SU-DHL-6 (cell line): ENCODE measurements at regions not wholly inside any gene's neighbourhood (a gene's known extent, or its start where the extent isn't known, plus 50 kb on each side); places are given as distances from the start of the nearest gene placed in this dataset.

Source experiments
- CTCF ChIP-seq: fragments of 200-600 bp; sonication (generic); IDR thresholded peaks from one replicate; pipeline ENCODE4 v1.5.1; 2017; ENCODE audit warnings: antibody characterized with exemption, mild to moderate bottlenecking, low read length, moderate library complexity; ENCODE audit not compliant: insufficient read depth, poor library complexity, severe bottlenecking
- EZH2phosphoT487 ChIP-seq: fragments of 200-600 bp; sonication (generic), shearing (Covaris generic); conservative IDR thresholded peaks from 2 replicates; pipeline ENCODE4 v1.6.1; 2018; ENCODE audit warnings: mild to moderate bottlenecking, antibody characterized with exemption, low read length, moderate library complexity, mixed read lengths

DNA sequence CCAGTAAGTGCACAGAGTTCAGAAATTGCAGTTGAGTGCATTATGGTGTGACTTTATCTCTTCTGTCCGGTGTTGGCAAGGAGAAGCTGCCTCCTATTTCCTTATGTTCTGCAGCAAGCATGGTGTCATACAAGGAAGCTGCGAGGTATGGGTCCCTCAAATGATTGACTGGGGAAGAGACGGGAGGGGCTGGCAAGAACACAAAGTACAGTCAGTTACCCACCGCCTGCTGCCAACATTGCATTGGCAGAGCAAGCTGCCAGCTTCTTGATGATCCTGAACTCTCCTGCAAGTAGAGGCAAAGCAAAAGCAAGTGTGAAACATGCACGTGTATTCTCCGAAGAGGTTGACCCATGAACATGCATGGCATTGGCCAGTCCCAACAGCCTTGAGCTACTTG, 1013.6 kb downstream of the UQCRFS1 start:
- no peak for TF ChIP-seq CTCF
- TF ChIP-seq EZH2phosphoT487: no peak
